ENCODE measurements at regions not wholly inside any gene's neighbourhood (a gene's known extent, or its start where the extent isn't known, plus 50 kb on each side); places are given as distances from the start of the nearest gene placed in this dataset.

DNA sequence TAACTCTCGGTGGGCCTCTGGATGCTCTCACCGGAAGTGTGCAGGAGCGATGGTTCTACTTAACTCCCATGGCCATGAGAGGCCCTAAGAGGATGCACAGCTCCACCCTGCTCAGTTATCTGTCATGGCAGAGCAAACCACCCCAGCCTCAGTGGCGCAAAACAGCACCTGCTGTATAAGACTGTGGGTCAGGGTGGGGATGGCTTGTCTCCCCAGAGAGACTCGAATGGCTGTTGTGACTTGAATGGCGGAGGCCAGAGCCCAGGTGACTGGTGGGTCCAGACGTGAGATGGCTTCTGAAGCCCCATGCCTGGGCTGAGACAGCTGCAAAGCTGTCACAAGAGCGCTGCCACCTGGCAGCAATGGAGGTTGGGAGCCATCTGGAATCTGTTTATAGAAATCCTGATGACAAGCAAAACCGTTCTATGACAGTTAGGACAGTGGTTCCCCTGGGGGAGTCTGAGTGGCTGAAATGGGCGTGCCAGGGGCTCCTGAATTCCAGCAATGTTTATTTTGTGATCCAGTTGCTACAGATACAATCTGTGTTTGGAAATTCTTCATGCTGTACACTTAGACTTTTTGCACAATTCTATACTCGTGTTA lies 490.5 kb downstream of the TCERG1L start:
- H3K4me1 Mint-ChIP-seq (ENCODE audit: low read depth), result no peaks in the 10 kb centered on the region
- H3K27ac Mint-ChIP-seq, result no peak overlapping the region
- no peak for TF ChIP-seq CTCF (IDR thresholded peaks at IDR 0.05)
- H3K36me3 Mint-ChIP-seq (ENCODE audit: low read depth), result no peaks in the 10 kb centered on the region
- peaks cover 20% of the 10 kb centered on the region for H3K9me3 Mint-ChIP-seq
- POLR2A ChIA-PET, result no interaction called here
- intact Hi-C loops (cut with micrococcal nuclease), result no loop called here
- ATAC-seq (no peak), DNase-seq (no peak)
- no peak overlapping the region for H3K4me3 Mint-ChIP-seq
- CTCF ChIA-PET, result no interaction called here
- no peaks in the 10 kb centered on the region for H3K27me3 Mint-ChIP-seq

- H3K36me3 Mint-ChIP-seq (ENCODE audit: low read depth), result no peaks in the 10 kb centered on the region
- ATAC-seq (no peak), DNase-seq (no peak)
- H3K27me3 Mint-ChIP-seq, result no peaks in the 10 kb centered on the region
- intact Hi-C loops (cut with micrococcal nuclease), result no loop called here
- peaks cover 21% of the 10 kb centered on the region for H3K9me3 Mint-ChIP-seq
- ChIA-PET POLR2A (no interaction called here), CTCF (no interaction called here)
- TF ChIP-seq CTCF (IDR thresholded peaks at IDR 0.05), result no peak
- H3K27ac Mint-ChIP-seq, result no peak overlapping the region
- no peaks in the 10 kb centered on the region for H3K4me1 Mint-ChIP-seq (ENCODE audit: low read depth)
- no peak overlapping the region for H3K4me3 Mint-ChIP-seq
Measured at GRCh38 chr10:130824230-130825014, 487.1 kb downstream of the TCERG1L start.

GRCh38 chr10:130833596-130833995 lies 477.9 kb downstream of the TCERG1L start:
- no peaks in the 10 kb centered on the region for H3K4me1 Mint-ChIP-seq (ENCODE audit: low read depth)
- TF ChIP-seq CTCF (IDR thresholded peaks at IDR 0.05), result no peak
- CTCF ChIA-PET, result no interaction called here
- no peaks in the 10 kb centered on the region for H3K9me3 Mint-ChIP-seq
- ATAC-seq (no peak), DNase-seq (no peak)
- H3K4me3 Mint-ChIP-seq, result no peak overlapping the region
- intact Hi-C loops (cut with micrococcal nuclease), result no loop called here
- POLR2A ChIA-PET, result no interaction called here
- no peaks in the 10 kb centered on the region for H3K36me3 Mint-ChIP-seq (ENCODE audit: low read depth)
- H3K27ac Mint-ChIP-seq, result no peak overlapping the region
- no peaks in the 10 kb centered on the region for H3K27me3 Mint-ChIP-seq

DNA sequence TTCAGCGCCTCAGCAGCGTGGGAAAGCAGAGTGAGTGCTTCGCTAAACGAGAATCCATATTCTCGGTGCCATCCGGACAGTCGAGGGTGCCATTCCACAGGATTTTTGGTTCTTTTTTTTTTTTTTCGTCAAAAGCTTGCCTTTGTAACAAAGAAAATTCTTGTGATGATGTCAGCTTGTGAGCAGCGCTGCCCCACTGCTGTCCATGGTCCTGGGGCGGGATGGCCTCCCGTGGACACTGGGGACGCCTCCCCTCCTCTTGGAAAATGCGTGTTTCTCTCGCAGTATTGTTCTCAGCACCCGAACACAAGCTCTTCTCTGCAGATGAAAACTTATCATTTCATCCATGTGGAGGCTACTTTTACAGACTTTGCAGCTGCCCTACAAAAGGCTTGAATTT lies 477.4 kb downstream of the TCERG1L start:
- Mint-ChIP-seq H3K9me3 (no peaks in the 10 kb centered on the region), H3K27ac (no peak overlapping the region), H3K27me3 (no peaks in the 10 kb centered on the region), H3K36me3 (ENCODE audit: low read depth) (no peaks in the 10 kb centered on the region), H3K4me3 (no peak overlapping the region), H3K4me1 (ENCODE audit: low read depth) (no peaks in the 10 kb centered on the region)
- POLR2A ChIA-PET, result no interaction called here
- intact Hi-C loops (cut with micrococcal nuclease), result no loop called here
- no peak for ATAC-seq
- TF ChIP-seq CTCF (IDR thresholded peaks at IDR 0.05), result no peak
- DNase-seq, result no peak
- CTCF ChIA-PET, result no interaction called here

DNA sequence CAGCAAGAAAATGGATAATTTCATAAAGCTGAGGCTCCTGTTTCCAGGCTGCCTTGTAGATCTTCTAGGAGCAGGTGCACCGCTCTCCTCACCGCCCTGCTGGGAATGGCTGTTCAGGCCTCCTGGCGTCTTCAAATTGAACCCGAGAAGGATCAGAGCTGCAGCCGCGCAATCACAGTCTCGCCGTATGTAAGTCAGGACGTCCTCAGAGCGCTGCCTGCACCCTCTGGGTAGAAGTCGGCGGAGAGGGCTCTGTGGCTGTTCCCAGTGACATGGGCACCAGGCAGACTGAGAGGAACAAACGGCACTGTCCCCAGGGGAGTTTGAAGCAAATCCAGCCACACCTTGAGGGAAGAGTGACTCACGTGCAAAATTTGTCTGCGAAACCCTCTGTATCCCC lies 476.9 kb downstream of the TCERG1L start:
- DNase-seq, result no peak
- Mint-ChIP-seq H3K4me3 (no peak overlapping the region), H3K27me3 (no peaks in the 10 kb centered on the region), H3K4me1 (ENCODE audit: low read depth) (no peaks in the 10 kb centered on the region), H3K9me3 (no peaks in the 10 kb centered on the region), H3K27ac (no peak overlapping the region), H3K36me3 (ENCODE audit: low read depth) (no peaks in the 10 kb centered on the region)
- ChIA-PET POLR2A (no interaction called here), CTCF (no interaction called here)
- no peak for TF ChIP-seq CTCF (IDR thresholded peaks at IDR 0.05)
- intact Hi-C loops (cut with micrococcal nuclease), result no loop called here
- no peak for ATAC-seq

All from activated CD8-positive, alpha-beta T cell treated with anti-CD3 and anti-CD28 coated beads for 36 hours (primary cell).